Sigmoid colon (tissue), 6 donors: ENCODE measurements at regions not wholly inside any gene's neighbourhood (a gene's known extent, or its start where the extent isn't known, plus 50 kb on each side); places are given as distances from the start of the nearest gene placed in this dataset.
"Not testable (repeated sequence)": the region's sequence is repeated elsewhere in the genome, so short reads cannot be mapped to it uniquely, and the experiment has no call there.

ENCODE experiments used
- DNase-seq: peaks from one replicate; pipeline ENCODE4 v3.0.0-alpha.2; 2019
- H3K27ac ChIP-seq, 4 donors: fragments of 200-600 bp; sonication (generic); one replicate each; pipeline ENCODE4 v1.5.1; 2016 to 2019; ENCODE audit warnings: mild to moderate bottlenecking in 1 of 4
- H3K27me3 ChIP-seq, 3 donors: fragments of 200-600 bp; sonication (generic); one replicate each; pipeline ENCODE4 v1.5.1; 2019; ENCODE audit warnings: mild to moderate bottlenecking in 1 of 3
- H3K36me3 ChIP-seq, 4 donors: fragments of 200-600 bp; sonication (generic); one replicate each; pipeline ENCODE4 v1.5.1; 2016 to 2019
- H3K4me1 ChIP-seq, 4 donors: fragments of 200-600 bp; sonication (generic); one replicate each; pipeline ENCODE4 v1.5.1; 2017 to 2019
- H3K4me3 ChIP-seq, 4 donors: fragments of 200-600 bp; sonication (generic); one replicate each; pipeline ENCODE4 v1.5.1; 2017 to 2019; ENCODE audit warnings: mild to moderate bottlenecking in 2 of 4, moderate library complexity in 1 of 4
- H3K9me3 ChIP-seq, 4 donors: fragments of 200-600 bp in 3 of 4; sonication (generic) in 3 of 4; one replicate each; pipeline versions ENCODE4 v1.5.1 to v1.6.1; 2013 to 2019
- EP300 ChIP-seq, 4 donors: sonication (generic); formaldehyde crosslinking; IDR thresholded peaks; one replicate each; pipeline ENCODE4 v1.6.1; 2017; ENCODE audit warnings: antibody characterized with exemption in 4 of 4
- POLR2A ChIP-seq, 2 donors: fragments of 450-650 bp; IDR thresholded peaks; one replicate each; pipeline ENCODE4 v1.6.1; 2016; ENCODE audit warnings: antibody characterized with exemption in 2 of 2, mild to moderate bottlenecking in 2 of 2, moderate library complexity in 2 of 2
- POLR2AphosphoS5 ChIP-seq, 4 donors: sonication (generic); formaldehyde crosslinking; IDR thresholded peaks; one replicate each; pipeline ENCODE4 v1.6.1; 2017; ENCODE audit warnings: antibody characterized with exemption in 4 of 4
- WGBS, 2 donors: extraction: QIAGEN DNeasy Blood & Tissue Kit; methylation state at CpG; one replicate each; pipeline ENCODE4 v1.1.7; 2013; 5-methylcytosine and 5-hydroxymethylcytosine counted together
- intact Hi-C: fragments of 100-400 bp; cut with DNase I; formaldehyde crosslinking; loops from one replicate; pipeline ENCODE4 v1.15.1; 2023
- TF ChIP-seq, protein P1 (sequence below), 4 experiments: fragments of 450-650 bp in 3 of 4; fragments of 200-600 bp in 1 of 4; IDR thresholded peaks; one replicate each; pipeline ENCODE4 v1.5.1; 2016 to 2019; ENCODE audit warnings: antibody characterized with exemption in 4 of 4, mild to moderate bottlenecking in 3 of 4, moderate library complexity in 2 of 4
- donor health status: healthy with polysubstance abuse.
- donor health status: healthy.

DNA sequence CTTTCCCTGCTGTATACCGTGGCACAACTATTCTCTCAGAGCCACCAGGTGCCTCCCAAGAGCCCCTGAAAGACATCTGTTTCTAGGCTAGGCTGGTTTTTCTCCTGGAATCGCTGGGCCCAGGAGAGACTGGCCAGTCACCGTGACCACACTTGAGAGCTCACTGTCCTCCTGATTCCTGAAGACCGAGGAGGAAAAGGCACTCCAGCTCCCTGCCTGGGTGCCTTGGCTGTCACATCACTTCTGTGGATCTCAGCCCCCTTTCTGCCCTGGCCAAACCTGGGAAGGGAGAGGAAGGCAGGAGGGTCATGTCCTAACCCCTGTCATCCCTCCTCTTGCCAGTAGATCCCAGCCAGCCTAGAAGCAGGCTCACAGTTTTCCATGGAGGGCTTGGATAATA is 54.7 kb upstream of the LAS1L start:
- DNase-seq = no peak
- Histone ChIP-seq H3K4me1 (peaks cover 0 to 19% (median 15%) of the 10 kb centered on the region in 4 donors), H3K27ac (peak overlapping the region in 1 of 4 donors; percentile 69), H3K9me3 (no peaks in the 10 kb centered on the region), H3K36me3 (no peaks in the 10 kb centered on the region), H3K4me3 (no peak overlapping the region), H3K27me3 (no peaks in the 10 kb centered on the region)
- intact Hi-C loops = no loop called here
- 79 to 86% methylated on average over 4 of the region's 4 CpGs for WGBS, 2 donors
- TF ChIP-seq EP300 (IDR thresholded peaks at IDR 0.05) (no peak), POLR2AphosphoS5 (IDR thresholded peaks at IDR 0.05) (no peak), POLR2A (IDR thresholded peaks at IDR 0.05) (no peak)
- TF ChIP-seq, protein P1, sequence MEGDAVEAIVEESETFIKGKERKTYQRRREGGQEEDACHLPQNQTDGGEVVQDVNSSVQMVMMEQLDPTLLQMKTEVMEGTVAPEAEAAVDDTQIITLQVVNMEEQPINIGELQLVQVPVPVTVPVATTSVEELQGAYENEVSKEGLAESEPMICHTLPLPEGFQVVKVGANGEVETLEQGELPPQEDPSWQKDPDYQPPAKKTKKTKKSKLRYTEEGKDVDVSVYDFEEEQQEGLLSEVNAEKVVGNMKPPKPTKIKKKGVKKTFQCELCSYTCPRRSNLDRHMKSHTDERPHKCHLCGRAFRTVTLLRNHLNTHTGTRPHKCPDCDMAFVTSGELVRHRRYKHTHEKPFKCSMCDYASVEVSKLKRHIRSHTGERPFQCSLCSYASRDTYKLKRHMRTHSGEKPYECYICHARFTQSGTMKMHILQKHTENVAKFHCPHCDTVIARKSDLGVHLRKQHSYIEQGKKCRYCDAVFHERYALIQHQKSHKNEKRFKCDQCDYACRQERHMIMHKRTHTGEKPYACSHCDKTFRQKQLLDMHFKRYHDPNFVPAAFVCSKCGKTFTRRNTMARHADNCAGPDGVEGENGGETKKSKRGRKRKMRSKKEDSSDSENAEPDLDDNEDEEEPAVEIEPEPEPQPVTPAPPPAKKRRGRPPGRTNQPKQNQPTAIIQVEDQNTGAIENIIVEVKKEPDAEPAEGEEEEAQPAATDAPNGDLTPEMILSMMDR (IDR thresholded peaks at IDR 0.05) = no peak

DNA sequence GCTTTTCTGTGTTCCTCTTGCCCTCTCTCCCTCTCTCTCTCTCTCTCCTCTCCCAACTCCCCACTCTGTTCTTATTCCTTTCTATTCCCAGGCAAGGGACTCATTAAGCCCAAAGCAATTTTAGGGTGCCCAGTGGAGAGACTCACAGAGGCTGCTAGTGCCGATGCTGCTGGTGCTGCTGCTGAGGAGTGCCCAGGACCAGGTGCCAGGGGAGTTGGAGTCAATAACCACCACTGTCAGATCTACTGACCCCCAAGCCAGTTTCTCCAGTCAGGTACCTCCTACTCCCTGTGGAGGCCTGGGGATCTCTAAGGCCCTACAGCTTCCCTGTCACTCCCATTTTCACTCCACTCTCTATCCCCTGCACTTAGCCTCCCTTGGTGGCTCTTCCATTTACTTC is 54.2 kb upstream of the LAS1L start:
- no peak for DNase-seq
- no peaks in the 10 kb centered on the region for H3K36me3 ChIP-seq
- peak overlapping the region; percentile 32 to 74 (median 66) for H3K27ac ChIP-seq
- peaks cover 0 to 19% (median 15%) of the 10 kb centered on the region in 4 donors for H3K4me1 ChIP-seq
- WGBS, 2 donors = 82 to 91% methylated on average over 1 of the region's 1 CpG
- no peaks in the 10 kb centered on the region for H3K27me3 ChIP-seq
- no peaks in the 10 kb centered on the region for H3K9me3 ChIP-seq
- peak overlapping the region in 2 of 4 donors; percentile 6 to 25 for H3K4me3 ChIP-seq
- intact Hi-C loops = no loop called here
- TF ChIP-seq EP300 (IDR thresholded peaks at IDR 0.05) = no peak
- no peak for TF ChIP-seq POLR2A (IDR thresholded peaks at IDR 0.05)
- TF ChIP-seq, protein P1 (IDR thresholded peaks at IDR 0.05) = no peak
- TF ChIP-seq POLR2AphosphoS5 (IDR thresholded peaks at IDR 0.05) = no peak

DNA sequence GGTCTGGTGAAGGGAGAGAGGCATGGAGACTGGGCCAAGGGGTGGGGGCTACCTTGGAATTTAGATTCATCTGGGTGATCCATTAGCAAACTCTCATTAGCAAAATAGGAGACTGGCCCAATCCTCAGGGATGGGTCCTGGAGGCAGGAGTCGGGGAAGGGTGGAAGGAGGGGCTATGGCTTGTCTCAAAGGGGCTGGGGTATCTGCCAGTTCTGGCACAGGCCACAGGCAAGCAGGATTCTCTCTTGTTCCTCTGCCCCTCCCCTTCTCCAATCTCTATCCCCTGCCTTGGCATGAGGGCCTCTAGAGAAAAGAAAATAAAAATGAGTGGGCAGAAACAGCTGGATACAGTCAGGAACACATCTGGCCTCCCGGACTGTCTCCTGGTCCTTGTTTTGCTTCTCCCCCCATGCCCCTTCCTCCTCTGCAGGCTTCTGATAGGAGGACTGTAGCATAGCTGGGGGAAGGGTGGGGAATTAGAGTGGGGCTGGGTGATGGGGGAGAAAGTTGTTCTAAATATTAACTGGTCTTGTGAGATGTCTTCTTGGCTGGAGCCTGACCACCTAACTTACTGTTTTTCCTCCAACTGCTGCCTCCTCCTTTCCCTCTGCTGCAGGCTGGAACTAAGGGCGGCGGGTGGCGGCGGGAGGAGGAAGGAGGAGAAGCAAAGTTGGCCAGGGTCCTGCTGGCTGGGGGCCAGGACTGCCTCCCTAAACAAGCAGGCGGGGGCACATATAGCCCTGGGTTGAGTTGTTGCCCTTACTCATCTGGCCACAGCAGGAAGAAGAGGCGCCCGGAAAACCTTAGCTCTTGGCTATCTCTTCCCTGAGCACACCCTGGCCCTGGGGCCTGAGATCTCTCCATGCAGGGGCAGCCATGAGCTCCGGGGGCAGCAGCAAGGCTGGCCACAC is 53.3 kb upstream of the LAS1L start:
- Histone ChIP-seq H3K4me1 (peaks cover 0 to 19% (median 15%) of the 10 kb centered on the region in 4 donors), H3K27me3 (no peaks in the 10 kb centered on the region), H3K36me3 (no peaks in the 10 kb centered on the region), H3K27ac (peak overlapping the region; percentile 32 to 74 (median 66)), H3K9me3 (no peaks in the 10 kb centered on the region), H3K4me3 (peak overlapping the region in 3 of 4 donors; percentile 6 to 27 (median 25))
- no peak for TF ChIP-seq EP300 (IDR thresholded peaks at IDR 0.05)
- TF ChIP-seq POLR2A (IDR thresholded peaks at IDR 0.05) = no peak
- TF ChIP-seq POLR2AphosphoS5 (IDR thresholded peaks at IDR 0.05) = peak in 2 of 4 donors; percentile 43 to 44
- TF ChIP-seq, protein P1 (IDR thresholded peaks at IDR 0.05) = no peak
- WGBS, 2 donors = 10 to 36% methylated on average over 10 of the region's 10 CpGs
- intact Hi-C loops = no loop called here
- DNase-seq = peak; percentile 94

DNA sequence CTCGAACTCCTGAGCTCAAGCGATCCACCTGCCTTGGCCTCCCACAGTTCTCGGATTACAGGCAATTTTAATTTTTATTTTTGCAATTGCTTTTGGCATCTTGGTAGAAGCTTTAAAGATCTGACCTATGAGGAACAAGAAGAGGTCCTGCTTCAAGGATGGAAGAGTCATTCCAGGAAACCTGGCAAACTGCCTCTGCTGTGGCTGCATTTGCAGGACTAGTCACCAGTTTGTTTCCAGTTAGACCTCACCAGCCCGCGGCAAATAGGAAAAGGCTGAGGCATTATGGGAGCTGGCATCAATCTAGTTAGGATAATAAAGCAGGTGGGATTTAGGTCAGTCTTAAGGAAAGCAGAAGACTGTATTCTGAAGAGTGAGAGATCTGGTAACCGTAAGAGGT is 51.9 kb upstream of the LAS1L start:
- H3K4me1 ChIP-seq = peaks cover 0 to 19% (median 15%) of the 10 kb centered on the region in 4 donors
- intact Hi-C loops = no loop called here
- no peak overlapping the region for H3K27ac ChIP-seq
- no peaks in the 10 kb centered on the region for H3K9me3 ChIP-seq
- no peaks in the 10 kb centered on the region for H3K27me3 ChIP-seq
- no peak for DNase-seq
- no peak overlapping the region for H3K4me3 ChIP-seq
- no peaks in the 10 kb centered on the region for H3K36me3 ChIP-seq
- 87 to 90% methylated on average over 6 of the region's 6 CpGs for WGBS, 2 donors
- TF ChIP-seq POLR2A (IDR thresholded peaks at IDR 0.05) = no peak

DNA sequence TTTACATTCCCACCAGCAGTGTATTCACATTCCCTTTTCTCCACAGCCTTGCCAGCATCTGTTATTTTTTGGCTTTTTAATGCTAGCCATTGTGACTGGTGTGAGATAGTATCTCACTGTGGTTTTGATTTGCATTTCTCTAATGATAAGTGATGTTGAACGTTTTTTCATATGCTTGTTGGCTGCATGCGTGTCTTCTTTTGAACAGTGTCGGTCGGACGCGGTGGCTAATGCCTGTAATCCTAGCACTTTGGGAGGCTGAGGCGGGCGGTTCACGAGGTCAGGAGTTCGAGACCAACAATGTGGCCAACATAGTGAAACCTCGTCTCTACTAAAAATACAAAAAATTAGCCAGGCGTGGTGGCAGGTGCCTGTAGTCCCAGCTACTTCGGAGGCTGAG is 50.6 kb upstream of the LAS1L start:
- H3K4me3 ChIP-seq, H3K27me3 ChIP-seq, intact Hi-C loops, H3K9me3 ChIP-seq, H3K36me3 ChIP-seq, DNase-seq, H3K27ac ChIP-seq: not testable (repeated sequence)
- 80 to 86% methylated on average over 13 of the region's 13 CpGs for WGBS, 2 donors
- H3K4me1 ChIP-seq = peaks cover 0 to 19% (median 15%) of the 10 kb centered on the region in 4 donors
